ENCODE measurements at regions not wholly inside any gene's neighbourhood (a gene's known extent, or its start where the extent isn't known, plus 50 kb on each side); places are given as distances from the start of the nearest gene placed in this dataset.

- no peak overlapping the region for H3K4me3 ChIP-seq (replicated peaks; ENCODE audit: low read depth, low read length)
- no peak for TF ChIP-seq CTCF (IDR thresholded peaks at IDR 0.05; ENCODE audit: low read length, missing control alignments)
- no peak for DNase-seq (ENCODE audit: low read depth)
Measured at GRCh38 chr10:29756451-29756850, 121.7 kb upstream of the SVIL start.

DNA sequence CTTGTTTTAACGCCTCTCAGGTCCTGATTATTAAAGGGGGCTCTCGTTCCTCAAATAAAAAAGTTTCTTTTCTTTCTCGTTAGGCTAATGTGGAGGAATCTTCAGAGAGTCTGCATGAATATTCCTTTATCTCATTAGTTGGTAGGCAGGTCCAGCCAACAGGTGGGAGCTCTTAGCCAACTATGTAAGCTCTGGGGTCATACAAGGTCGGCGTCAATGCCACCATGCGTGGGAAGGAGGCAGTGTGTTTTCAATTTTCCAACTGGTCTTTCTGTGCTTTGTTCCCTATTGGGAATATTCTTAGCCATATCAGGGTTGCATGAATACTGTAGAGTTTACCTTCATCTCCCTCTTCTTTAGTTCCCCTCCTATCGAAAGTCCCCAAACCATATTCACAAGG lies 118.5 kb upstream of the SVIL start:
- DNase-seq (ENCODE audit: low read depth), result no peak
- no peak for TF ChIP-seq CTCF (IDR thresholded peaks at IDR 0.05; ENCODE audit: low read length, missing control alignments)
- H3K4me3 ChIP-seq (replicated peaks; ENCODE audit: low read depth, low read length), result no peak overlapping the region

DNA sequence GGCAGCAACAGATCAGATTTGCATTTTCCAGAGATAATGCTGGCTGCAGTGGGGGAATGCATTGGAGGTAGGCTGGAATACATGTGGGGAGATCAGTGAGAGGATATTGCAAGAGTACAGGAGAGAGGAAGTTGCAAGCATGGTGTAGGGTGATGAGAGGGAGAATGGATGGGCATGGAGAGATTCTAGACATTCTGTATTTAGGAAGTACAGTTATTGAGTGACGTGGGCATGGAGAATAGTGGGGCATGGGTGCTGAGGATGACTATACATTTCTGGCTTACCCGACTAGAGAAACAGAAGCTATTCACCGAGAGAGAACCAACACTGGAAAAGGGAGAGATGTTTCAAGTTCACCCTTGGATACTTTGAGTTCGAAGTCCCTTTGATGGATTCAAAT lies 116.9 kb upstream of the SVIL start:
- no peak for DNase-seq (ENCODE audit: low read depth)
- H3K4me3 ChIP-seq (replicated peaks; ENCODE audit: low read depth, low read length), result no peak overlapping the region
- no peak for TF ChIP-seq CTCF (IDR thresholded peaks at IDR 0.05; ENCODE audit: low read length, missing control alignments)

DNA sequence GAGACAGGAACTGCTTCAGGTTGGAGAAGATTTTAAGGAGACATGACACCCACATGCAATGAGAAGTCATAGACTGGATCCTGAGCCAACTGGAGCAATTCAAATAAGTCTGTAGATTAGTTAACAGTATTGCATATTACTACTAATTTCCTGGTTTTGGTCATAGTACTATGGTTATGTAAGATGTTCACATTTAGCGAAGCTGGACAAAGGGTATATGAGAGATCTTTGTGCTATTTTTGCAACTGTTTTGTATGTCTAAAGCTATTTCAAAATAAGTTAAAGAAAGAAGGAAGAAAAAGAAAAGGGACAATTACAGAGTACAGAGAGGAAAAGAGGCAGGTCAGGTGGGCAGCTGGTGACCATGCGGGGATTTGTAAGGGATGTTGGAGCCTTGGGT lies 116.5 kb upstream of the SVIL start:
- no peak for DNase-seq (ENCODE audit: low read depth)
- no peak overlapping the region for H3K4me3 ChIP-seq (replicated peaks; ENCODE audit: low read depth, low read length)
- no peak for TF ChIP-seq CTCF (IDR thresholded peaks at IDR 0.05; ENCODE audit: low read length, missing control alignments)

- TF ChIP-seq CTCF (IDR thresholded peaks at IDR 0.05; ENCODE audit: low read length, missing control alignments), result no peak
- no peak overlapping the region for H3K4me3 ChIP-seq (replicated peaks; ENCODE audit: low read depth, low read length)
- no peak for DNase-seq (ENCODE audit: low read depth)
Measured at GRCh38 chr10:29749150-29749549, 114.4 kb upstream of the SVIL start.

- no peak for DNase-seq (ENCODE audit: low read depth)
- H3K4me3 ChIP-seq (replicated peaks; ENCODE audit: low read depth, low read length), result no peak overlapping the region
- no peak for TF ChIP-seq CTCF (IDR thresholded peaks at IDR 0.05; ENCODE audit: low read length, missing control alignments)
Measured at GRCh38 chr10:29748109-29748650, 113.4 kb upstream of the SVIL start.

DNA sequence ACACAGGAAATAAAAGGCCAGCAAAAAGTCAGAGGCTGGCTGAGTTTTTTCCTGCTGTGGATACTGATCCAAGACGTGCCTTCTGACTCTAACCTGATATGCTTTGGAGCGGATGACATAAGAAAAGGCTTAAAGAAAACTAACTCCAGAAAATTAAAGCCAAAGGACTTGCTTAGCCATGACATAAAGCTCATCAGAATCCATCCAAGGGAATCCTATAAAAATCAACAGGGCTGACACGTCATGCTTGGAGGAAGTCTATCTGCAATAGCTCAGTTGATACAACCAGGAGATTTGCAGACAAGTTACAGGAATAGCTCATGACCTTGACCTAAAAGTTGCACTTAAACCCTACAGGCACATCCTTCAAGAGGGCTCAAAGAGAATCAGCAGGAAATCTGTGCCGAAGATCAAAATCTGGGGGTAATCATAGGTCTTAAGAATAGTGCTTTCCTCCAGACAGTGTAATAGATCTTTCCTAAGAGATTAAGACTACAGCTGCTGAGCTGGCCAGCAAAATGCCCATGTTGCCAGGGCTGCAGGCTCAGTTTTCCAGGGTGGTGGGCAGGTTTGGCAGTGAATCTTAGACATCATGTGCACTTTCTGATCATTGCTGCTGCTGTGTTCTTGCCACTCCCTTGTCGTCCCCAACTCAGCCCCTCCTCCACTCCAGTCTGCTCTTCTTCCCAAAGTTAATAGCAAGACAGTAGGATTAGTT lies 111.5 kb upstream of the SVIL start:
- no peak for TF ChIP-seq CTCF (IDR thresholded peaks at IDR 0.05; ENCODE audit: low read length, missing control alignments)
- peak; percentile 41 for DNase-seq (ENCODE audit: low read depth)
- H3K4me3 ChIP-seq (replicated peaks; ENCODE audit: low read depth, low read length), result no peak overlapping the region

Data from fibroblast of pulmonary artery (primary cell).